Keratinocyte (primary cell): ENCODE measurements at regions not wholly inside any gene's neighbourhood (a gene's known extent, or its start where the extent isn't known, plus 50 kb on each side); places are given as distances from the start of the nearest gene placed in this dataset.

Experiments
- DNase-seq: peaks from one replicate; pipeline ENCODE4 v3.0.0-alpha.2; 2011; ENCODE audit warnings: low read depth, missing footprints, low spot score
- FAIRE-seq: peaks from 2 replicates; lab custom pipeline; 2011; peaks lifted over from hg19 to GRCh38; lab: Jason Lieb, UNC
- H2AFZ ChIP-seq: 2 replicates; pipeline ENCODE4 v1.6.0; 2012; ENCODE audit warnings: low read length, control low read depth, inconsistent platforms; ENCODE audit not compliant: control insufficient read depth
- H3K27ac ChIP-seq: 2 replicates; pipeline ENCODE4 v1.5.1; 2011; ENCODE audit warnings: low read length; ENCODE audit not compliant: control insufficient read depth, insufficient read depth
- H3K27me3 ChIP-seq: 3 replicates; pipeline ENCODE4 v1.6.0; 2011; ENCODE audit warnings: low read length; ENCODE audit not compliant: control insufficient read depth, insufficient read depth; ENCODE audit errors: extremely low read depth
- H3K36me3 ChIP-seq, 2 experiments: 2 replicates in 1 of 2; 3 replicates in 1 of 2; pipeline ENCODE4 v1.5.1; 2011; ENCODE audit warnings: low read length in 2 of 2, mild to moderate bottlenecking in 1 of 2; ENCODE audit not compliant: control insufficient read depth in 2 of 2, insufficient read depth in 2 of 2; ENCODE audit errors: extremely low read depth in 1 of 2
- H3K4me1 ChIP-seq: 3 replicates; pipeline ENCODE4 v1.5.1; 2011; ENCODE audit warnings: low read length; ENCODE audit not compliant: control insufficient read depth, insufficient read depth; ENCODE audit errors: extremely low read depth
- H3K4me2 ChIP-seq: 3 replicates; pipeline ENCODE4 v1.6.0; 2011; ENCODE audit warnings: low read depth, low read length; ENCODE audit not compliant: control insufficient read depth, insufficient read depth; ENCODE audit errors: extremely low read depth
- H3K4me3 ChIP-seq, 3 experiments: fragments of 200-600 bp in 1 of 3; sonication (generic) in 1 of 3; 2 replicates in 2 of 3; 3 replicates in 1 of 3; pipeline ENCODE4 v1.5.1; 2011 to 2016; ENCODE audit warnings: low read length in 3 of 3, mild to moderate bottlenecking in 3 of 3, control low read depth in 2 of 3, inconsistent platforms in 1 of 3, low read depth in 1 of 3, mixed read lengths in 1 of 3, mixed run types in 1 of 3, moderate library complexity in 1 of 3; ENCODE audit not compliant: control insufficient read depth in 2 of 3, insufficient read depth in 2 of 3; ENCODE audit errors: extremely low read depth in 1 of 3
- H3K79me2 ChIP-seq: 2 replicates; pipeline ENCODE4 v1.6.0; 2012; ENCODE audit warnings: low read length; ENCODE audit not compliant: control insufficient read depth, insufficient read depth
- H3K9ac ChIP-seq: 3 replicates; pipeline ENCODE4 v1.6.0; 2011; ENCODE audit warnings: low read length; ENCODE audit not compliant: control insufficient read depth, insufficient read depth; ENCODE audit errors: extremely low read depth
- H3K9me1 ChIP-seq: 3 replicates; pipeline ENCODE4 v1.6.0; 2011; ENCODE audit warnings: low read length; ENCODE audit not compliant: control insufficient read depth, insufficient read depth; ENCODE audit errors: extremely low read depth
- H3K9me3 ChIP-seq: 2 replicates; pipeline ENCODE4 v1.5.1; 2012; ENCODE audit warnings: low read depth, low read length; ENCODE audit not compliant: control insufficient read depth
- H4K20me1 ChIP-seq: 3 replicates; pipeline ENCODE4 v1.6.0; 2011; ENCODE audit warnings: low read length; ENCODE audit not compliant: control insufficient read depth, insufficient read depth; ENCODE audit errors: extremely low read depth
- EZH2 ChIP-seq: IDR thresholded peaks from one replicate; pipeline ENCODE4 v1.6.1; 2012; ENCODE audit warnings: inconsistent platforms, mild to moderate bottlenecking, low read length, moderate library complexity
- dilution Hi-C: fragments of 300-500 bp; cut with MboI; formaldehyde crosslinking; loops from one replicate; pipeline ENCODE4 v1.7.0; 2020; ENCODE audit warnings: low sequenced_read_pairs; ENCODE audit not compliant: extremely low pct_ligation_motif_present
- TF ChIP-seq, protein P1 (sequence below), 3 experiments: IDR thresholded peaks in 1 of 3; conservative IDR thresholded peaks in 1 of 3; optimal IDR thresholded peaks in 1 of 3; 2 replicates in 2 of 3; 3 replicates in 1 of 3; pipeline versions ENCODE3 to v1.5.1; 2011; ENCODE audit warnings: low read length in 3 of 3, mild to moderate bottlenecking in 3 of 3, moderate library complexity in 2 of 3, control low read depth in 1 of 3, inconsistent platforms in 1 of 3; ENCODE audit not compliant: insufficient read depth in 2 of 3; ENCODE audit errors: extremely low read depth in 1 of 3

DNA sequence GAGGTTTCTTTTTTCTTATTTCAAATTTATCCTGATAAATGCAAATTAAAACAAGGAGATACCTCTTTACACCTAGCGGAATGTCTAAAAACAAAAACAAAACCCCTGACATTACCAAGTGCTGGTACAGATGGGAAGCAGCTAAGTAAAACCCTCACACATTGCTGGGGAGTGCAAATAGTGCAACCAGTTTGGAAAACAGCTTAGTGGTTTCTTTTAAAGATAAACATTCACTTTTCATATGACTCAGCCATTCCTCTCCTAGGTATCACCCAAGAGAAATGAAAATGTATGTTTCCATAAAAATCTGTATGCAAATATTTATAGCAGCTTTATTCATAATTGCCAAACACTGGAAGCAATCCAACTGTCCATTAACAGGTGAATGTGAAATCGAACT is 84.1 kb upstream of the HELT start:
- Histone ChIP-seq H3K9ac (no peak overlapping the region), H3K9me3 (no peaks in the 10 kb centered on the region), H3K4me3 (no peak overlapping the region), H3K27ac (no peak overlapping the region), H3K4me1 (no peaks in the 10 kb centered on the region), H3K4me2 (no peak overlapping the region), H3K9me1 (no peaks in the 10 kb centered on the region), H3K27me3 (peaks cover 4% of the 10 kb centered on the region), H4K20me1 (no peaks in the 10 kb centered on the region), H3K79me2 (no peaks in the 10 kb centered on the region), H2AFZ (no peak overlapping the region), H3K36me3 (no peaks in the 10 kb centered on the region)
- DNase-seq (no peak), FAIRE-seq (no peak)
- no peak for TF ChIP-seq EZH2
- TF ChIP-seq, protein P1, sequence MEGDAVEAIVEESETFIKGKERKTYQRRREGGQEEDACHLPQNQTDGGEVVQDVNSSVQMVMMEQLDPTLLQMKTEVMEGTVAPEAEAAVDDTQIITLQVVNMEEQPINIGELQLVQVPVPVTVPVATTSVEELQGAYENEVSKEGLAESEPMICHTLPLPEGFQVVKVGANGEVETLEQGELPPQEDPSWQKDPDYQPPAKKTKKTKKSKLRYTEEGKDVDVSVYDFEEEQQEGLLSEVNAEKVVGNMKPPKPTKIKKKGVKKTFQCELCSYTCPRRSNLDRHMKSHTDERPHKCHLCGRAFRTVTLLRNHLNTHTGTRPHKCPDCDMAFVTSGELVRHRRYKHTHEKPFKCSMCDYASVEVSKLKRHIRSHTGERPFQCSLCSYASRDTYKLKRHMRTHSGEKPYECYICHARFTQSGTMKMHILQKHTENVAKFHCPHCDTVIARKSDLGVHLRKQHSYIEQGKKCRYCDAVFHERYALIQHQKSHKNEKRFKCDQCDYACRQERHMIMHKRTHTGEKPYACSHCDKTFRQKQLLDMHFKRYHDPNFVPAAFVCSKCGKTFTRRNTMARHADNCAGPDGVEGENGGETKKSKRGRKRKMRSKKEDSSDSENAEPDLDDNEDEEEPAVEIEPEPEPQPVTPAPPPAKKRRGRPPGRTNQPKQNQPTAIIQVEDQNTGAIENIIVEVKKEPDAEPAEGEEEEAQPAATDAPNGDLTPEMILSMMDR (optimal IDR thresholded peaks at IDR 0.05 in 1 of 3, IDR thresholded peaks at IDR 0.05 in 1 of 3, conservative IDR thresholded peaks at IDR 0.05 in 1 of 3; ENCODE audit: extremely low read depth in 1 of 3, insufficient read depth in 2 of 3, low read length in 3 of 3) = no peak
- dilution Hi-C loops = no loop called here

DNA sequence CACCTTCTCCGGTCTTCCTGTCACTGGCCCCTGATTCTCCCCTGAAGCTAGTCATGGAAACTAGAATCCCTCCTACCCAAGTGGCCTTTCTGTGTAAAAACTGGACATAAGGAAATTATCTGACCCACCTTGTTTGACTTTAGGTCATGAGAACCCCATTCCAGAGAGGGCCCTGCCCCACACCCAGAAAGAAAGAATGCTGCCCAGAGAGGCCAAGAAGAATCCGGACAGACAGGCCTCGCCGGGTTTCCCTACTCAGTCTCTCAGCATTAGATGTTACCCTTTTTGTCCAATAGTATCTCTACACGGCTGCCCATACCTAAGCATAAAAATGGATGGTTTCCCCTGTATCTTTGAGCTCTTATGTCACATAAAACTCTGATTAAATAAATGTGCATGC is 83.3 kb upstream of the HELT start:
- dilution Hi-C loops = no loop called here
- TF ChIP-seq, protein P1 (optimal IDR thresholded peaks at IDR 0.05 in 1 of 3, IDR thresholded peaks at IDR 0.05 in 1 of 3, conservative IDR thresholded peaks at IDR 0.05 in 1 of 3; ENCODE audit: extremely low read depth in 1 of 3, insufficient read depth in 2 of 3, low read length in 3 of 3) = no peak
- no peak for TF ChIP-seq EZH2
- DNase-seq = no peak
- H2AFZ ChIP-seq = no peak overlapping the region
- H3K27ac ChIP-seq = no peak overlapping the region
- H3K4me1 ChIP-seq = no peaks in the 10 kb centered on the region
- H3K4me3 ChIP-seq = no peak overlapping the region
- no peaks in the 10 kb centered on the region for H4K20me1 ChIP-seq
- H3K27me3 ChIP-seq = peaks cover 4% of the 10 kb centered on the region
- H3K36me3 ChIP-seq = no peaks in the 10 kb centered on the region
- H3K79me2 ChIP-seq = no peaks in the 10 kb centered on the region
- H3K9ac ChIP-seq = no peak overlapping the region
- no peaks in the 10 kb centered on the region for H3K9me3 ChIP-seq
- H3K9me1 ChIP-seq = no peaks in the 10 kb centered on the region
- H3K4me2 ChIP-seq = no peak overlapping the region
- FAIRE-seq = no peak
